GM12878 (cell line): ENCODE measurements at regions not wholly inside any gene's neighbourhood (a gene's known extent, or its start where the extent isn't known, plus 50 kb on each side); places are given as distances from the start of the nearest gene placed in this dataset.
A peak's percentile ranks its signal among the peaks of the same experiment; 100 is the strongest.

Experiments used
- ATAC-seq: fragments of 200-7000 bp; cut with Tn5 transposase; 3 replicates; pipeline ENCODE4 v1.9.1; 2020; ENCODE audit warnings: mild to moderate bottlenecking, moderate library complexity
- BruUV-seq: library from RNA; stranded (reverse); fragments of 400-500 nt; replicated peaks from 2 replicates; lab custom pipeline; 2021; lab: Mats Ljungman, UMichigan
- CTCF ChIA-PET: fragments of 300-600 bp; sonication (Branson Sonifier 250); formaldehyde crosslinking; extraction: SDS; loops from one replicate; lab custom pipeline; 2021; ENCODE audit warnings: inconsistent platforms; lab: Yijun Ruan, JAX
- POLR2A ChIA-PET: fragments of 350-600 bp; formaldehyde crosslinking; extraction: SDS; loops from one replicate; lab custom pipeline; 2021; ENCODE audit warnings: inconsistent platforms; lab: Charles Lee
- RAD21 ChIA-PET: fragments of 300-600 bp; sonication (Branson Sonifier 250); formaldehyde crosslinking; loops from one replicate; lab custom pipeline; 2023; ENCODE audit warnings: antibody characterized with exemption; ENCODE audit not compliant: unreplicated experiment; lab: Charles Lee
- SMC1A ChIA-PET: fragments of 300-600 bp; sonication (Branson Sonifier 250); formaldehyde crosslinking; loops from one replicate; lab custom pipeline; 2023; ENCODE audit not compliant: unreplicated experiment, uncharacterized antibody; lab: Charles Lee
- DNase-seq: peaks from one replicate; pipeline ENCODE4 v3.0.0-alpha.2; 2011; ENCODE audit warnings: low read depth, low spot score
- FAIRE-seq: peaks from 3 replicates; lab custom pipeline; 2011; peaks lifted over from hg19 to GRCh38; lab: Jason Lieb, UNC
- H2AFZ ChIP-seq: 2 replicates; pipeline ENCODE4 v1.6.0; 2011; ENCODE audit warnings: low read depth, low read length, control low read depth; ENCODE audit not compliant: control insufficient read depth
- H3K27ac ChIP-seq: 2 replicates; pipeline ENCODE4 v1.5.1; 2011; ENCODE audit warnings: control low read depth; ENCODE audit not compliant: control insufficient read depth, insufficient read depth
- H3K27me3 ChIP-seq, 2 experiments: replicated peaks in 1 of 2; 2 replicates each; pipeline versions ENCODE4 v1.6.0 to v1.6.1; 2011; ENCODE audit warnings: low read length in 1 of 2; ENCODE audit not compliant: control insufficient read depth in 2 of 2, insufficient read depth in 2 of 2
- H3K36me3 ChIP-seq, 2 experiments: 2 replicates each; pipeline ENCODE4 v1.5.1; 2011; ENCODE audit warnings: low read length in 1 of 2; ENCODE audit not compliant: control insufficient read depth in 2 of 2, insufficient read depth in 2 of 2
- H3K4me1 ChIP-seq: 2 replicates; pipeline ENCODE4 v1.6.1; 2011; ENCODE audit warnings: mild to moderate bottlenecking, low read length, moderate library complexity, mixed read lengths; ENCODE audit not compliant: control insufficient read depth, insufficient read depth
- H3K4me2 ChIP-seq: 2 replicates; pipeline ENCODE4 v1.6.0; 2011; ENCODE audit warnings: control low read depth; ENCODE audit not compliant: control insufficient read depth, insufficient read depth
- H3K4me3 ChIP-seq: fragments of 200-600 bp; sonication (generic); 2 replicates; pipeline ENCODE4 v1.5.1; 2016
- H3K79me2 ChIP-seq: 2 replicates; pipeline ENCODE4 v1.6.0; 2011; ENCODE audit warnings: low read length; ENCODE audit not compliant: control insufficient read depth, insufficient read depth
- H3K9ac ChIP-seq: 2 replicates; pipeline ENCODE4 v1.8.0; 2011; ENCODE audit warnings: low read length, control low read depth, mixed read lengths; ENCODE audit not compliant: control insufficient read depth, insufficient read depth
- H3K9me3 ChIP-seq: replicated peaks from 3 replicates; pipeline ENCODE4 v1.5.1; 2011; ENCODE audit warnings: mild to moderate bottlenecking, low read length; ENCODE audit not compliant: control insufficient read depth, insufficient read depth
- H4K20me1 ChIP-seq: 2 replicates; pipeline ENCODE4 v1.6.0; 2011; ENCODE audit not compliant: control insufficient read depth, insufficient read depth
- BCL11A ChIP-seq: IDR thresholded peaks from 2 replicates; pipeline ENCODE4 v1.6.1; 2011; ENCODE audit warnings: low read depth, low read length
- CHD2 ChIP-seq: IDR thresholded peaks from 2 replicates; pipeline ENCODE4 v1.6.1; 2011; ENCODE audit warnings: low read depth, low read length, improper control_type of control experiment, borderline replicate concordance
- CREM ChIP-seq: IDR thresholded peaks from 2 replicates; pipeline ENCODE4 v1.6.1; 2014; ENCODE audit warnings: antibody characterized with exemption, low read depth
- DPF2 ChIP-seq: fragments of 450-650 bp; IDR thresholded peaks from 2 replicates; pipeline ENCODE4 v1.6.1; 2017; ENCODE audit warnings: mild to moderate bottlenecking
- ESRRA ChIP-seq: IDR thresholded peaks from 2 replicates; pipeline ENCODE4 v1.6.1; 2012; ENCODE audit warnings: mild to moderate bottlenecking, low read length, improper control_type of control experiment
- GABPA ChIP-seq: IDR thresholded peaks from 2 replicates; pipeline ENCODE4 v1.6.1; 2014; ENCODE audit warnings: antibody characterized with exemption, low read depth, mild to moderate bottlenecking, inconsistent platforms
- HSF1 ChIP-seq: fragments of 150-350 bp; IDR thresholded peaks from 2 replicates; pipeline ENCODE4 v1.6.1; 2014; ENCODE audit warnings: mild to moderate bottlenecking, low read depth, low read length
- IRF4 ChIP-seq: IDR thresholded peaks from 2 replicates; pipeline ENCODE4 v1.6.1; 2011; ENCODE audit warnings: low read depth, low read length
- MEF2A ChIP-seq: IDR thresholded peaks from 2 replicates; pipeline ENCODE4 v1.6.1; 2011; ENCODE audit warnings: low read depth, mild to moderate bottlenecking, low read length, moderate library complexity; ENCODE audit not compliant: insufficient read depth
- MEF2B ChIP-seq: fragments of 450-650 bp; IDR thresholded peaks from 2 replicates; pipeline ENCODE4 v1.6.1; 2018; ENCODE audit warnings: mild to moderate bottlenecking, moderate library complexity; ENCODE audit not compliant: partially characterized antibody, poor library complexity, severe bottlenecking
- NFYA ChIP-seq: IDR thresholded peaks from 2 replicates; pipeline ENCODE4 v1.6.1; 2011; ENCODE audit warnings: low read depth, mild to moderate bottlenecking, low read length, improper control_type of control experiment, borderline replicate concordance
- POLR2AphosphoS2 ChIP-seq: IDR thresholded peaks from 2 replicates; pipeline ENCODE4 v1.6.1; 2011; ENCODE audit warnings: low read depth, mild to moderate bottlenecking, low read length, improper control_type of control experiment, moderate library complexity
- SMC3 ChIP-seq: IDR thresholded peaks from 2 replicates; pipeline ENCODE4 v1.6.1; 2011; ENCODE audit warnings: low read length, improper control_type of control experiment, borderline replicate concordance
- SREBF2 ChIP-seq: IDR thresholded peaks from 2 replicates; pipeline ENCODE4 v1.6.1; 2012; ENCODE audit warnings: mild to moderate bottlenecking, low read length
- SRF ChIP-seq, 2 experiments: IDR thresholded peaks; 2 replicates each; pipeline ENCODE4 v1.6.1; 2011; ENCODE audit warnings: low read depth in 2 of 2, low read length in 2 of 2, mild to moderate bottlenecking in 1 of 2, moderate library complexity in 1 of 2
- WGBS: methylation state at CpG from one replicate; pipeline ENCODE4 v1.1.6; 2016; ENCODE audit warnings: low lambda C conversion rate; ENCODE audit not compliant: insufficient replicate concordance, insufficient coverage; ENCODE audit errors: missing lambda C conversion rate; 5-methylcytosine and 5-hydroxymethylcytosine counted together
- in situ Hi-C: fragments of 300-500 bp; cut with MboI; formaldehyde crosslinking; loops from 9 replicates; pipeline ENCODE4 v1.14.3; 2018; ENCODE audit warnings: mixed read lengths
- intact Hi-C: fragments of 100-400 bp; cut with micrococcal nuclease; formaldehyde crosslinking; loops from one replicate; pipeline ENCODE4 v1.14.2; 2022; ENCODE audit not compliant: unreplicated experiment
- TF ChIP-seq, protein P1 (sequence below): IDR thresholded peaks from 2 replicates; pipeline ENCODE4 v1.6.1; 2011; ENCODE audit warnings: borderline replicate concordance, low read depth, mild to moderate bottlenecking, moderate library complexity, mixed read lengths, low read length; ENCODE audit not compliant: insufficient read depth; ENCODE audit errors: extremely low read length
- TF ChIP-seq, protein P2 (sequence below): fragments of 450-650 bp; conservative IDR thresholded peaks from 2 replicates; pipeline ENCODE4 v1.6.1; 2017; ENCODE audit warnings: mild to moderate bottlenecking, moderate library complexity

DNA sequence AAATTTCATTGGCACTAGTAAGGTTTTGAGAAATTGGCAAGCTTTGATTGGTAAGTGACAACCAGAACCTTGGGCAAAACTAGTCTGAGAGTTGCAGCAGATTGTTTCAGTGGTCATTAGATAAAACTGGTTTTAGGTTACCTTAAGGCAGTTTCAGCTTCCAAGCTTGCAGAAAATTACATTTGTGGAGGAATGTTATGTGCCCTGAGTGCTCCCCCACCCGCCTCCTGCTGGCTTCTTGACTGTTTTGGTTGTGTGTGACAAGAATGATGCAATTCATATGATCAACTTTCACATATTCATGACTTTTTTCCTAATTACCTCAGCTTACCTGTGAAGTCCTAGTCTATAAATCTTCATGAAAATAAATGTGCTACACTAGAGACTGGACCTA is 599.5 kb upstream of the ZNF804A start (continued):
- TF ChIP-seq, protein P1, sequence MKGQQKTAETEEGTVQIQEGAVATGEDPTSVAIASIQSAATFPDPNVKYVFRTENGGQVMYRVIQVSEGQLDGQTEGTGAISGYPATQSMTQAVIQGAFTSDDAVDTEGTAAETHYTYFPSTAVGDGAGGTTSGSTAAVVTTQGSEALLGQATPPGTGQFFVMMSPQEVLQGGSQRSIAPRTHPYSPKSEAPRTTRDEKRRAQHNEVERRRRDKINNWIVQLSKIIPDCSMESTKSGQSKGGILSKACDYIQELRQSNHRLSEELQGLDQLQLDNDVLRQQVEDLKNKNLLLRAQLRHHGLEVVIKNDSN, result no peak
- TF ChIP-seq GABPA (no peak), POLR2AphosphoS2 (no peak)

DNA sequence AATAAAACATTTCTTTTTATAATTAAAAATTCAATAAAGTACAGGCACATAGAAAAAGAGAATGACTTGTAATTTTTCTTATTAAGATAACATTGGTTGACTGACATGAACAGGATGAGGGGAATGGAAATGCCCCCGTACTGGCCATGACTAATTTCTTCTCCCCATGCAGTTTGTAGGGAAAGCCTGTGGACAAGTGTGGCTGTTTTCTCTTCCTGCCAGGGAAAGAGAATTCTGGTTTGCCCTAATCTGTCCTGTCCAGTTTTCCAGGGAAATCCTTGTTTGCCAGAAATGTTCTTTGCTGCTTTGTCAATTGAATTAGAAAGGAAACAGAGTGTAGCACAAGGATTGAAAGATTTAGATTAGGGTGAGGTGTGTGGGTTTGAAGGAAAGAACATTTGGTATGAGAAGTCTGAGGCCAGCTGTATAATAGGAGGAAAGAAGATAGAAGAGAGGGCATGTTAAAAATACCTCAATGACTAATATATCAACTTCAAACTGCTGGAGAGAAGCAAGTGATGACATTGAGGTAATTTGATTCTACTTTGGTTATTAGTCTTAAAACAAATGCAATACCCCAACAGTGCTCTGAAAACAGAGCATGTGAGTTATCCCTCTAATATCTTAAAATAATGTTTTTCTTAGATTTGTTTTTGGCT is 593.9 kb upstream of the ZNF804A start:
- in situ Hi-C loops (no loop called here), intact Hi-C loops (loop anchor here (10.0 kb wide), 1 partner anchor 710 kb away; no protein-coding TSS in a partner anchor)
- Histone ChIP-seq H3K9me3 (no peaks in the 10 kb centered on the region; the same call in 2 of the 3 replicates), H3K27ac (peak overlapping the region; percentile 68; the same call in 1 of the 2 replicates), H3K27me3 (no peaks in the 10 kb centered on the region), H4K20me1 (no peaks in the 10 kb centered on the region), H3K4me1 (peaks cover 20% of the 10 kb centered on the region), H3K4me2 (peak overlapping the region; percentile 60), H3K36me3 (no peaks in the 10 kb centered on the region), H3K4me3 (no peak overlapping the region), H3K9ac (no peak overlapping the region), H2AFZ (no peak overlapping the region), H3K79me2 (no peaks in the 10 kb centered on the region)
- 0% methylated on average over 1 of the region's 1 CpG for WGBS
- CTCF ChIA-PET, result no interaction called here
- peak; percentile 27 for DNase-seq
- no TSS peak for BruUV-seq
- peak; percentile 60 for ATAC-seq
- FAIRE-seq, result peak; percentile 52
- SMC1A ChIA-PET, result interaction anchor here (1.0 to 1.6 kb wide), 2 partner anchors 20 to 137 kb away, joined by 3 read pairs; no protein-coding TSS in a partner anchor
- RAD21 ChIA-PET, result no interaction called here
- POLR2A ChIA-PET, result no interaction called here
- peak; percentile 74 for TF ChIP-seq CREM
- no peak for TF ChIP-seq MEF2B
- TF ChIP-seq ESRRA, result no peak
- peak; percentile 94 for TF ChIP-seq MEF2A
- TF ChIP-seq SRF (IDR thresholded peaks at IDR 0.05; ENCODE audit: low read depth in 2 of 2, low read length in 2 of 2), result no peak
- TF ChIP-seq SMC3, result no peak
- no peak for TF ChIP-seq NFYA
- peak; percentile 49; the same call in 1 of the 2 replicates for TF ChIP-seq BCL11A
- no peak for TF ChIP-seq DPF2
- TF ChIP-seq, protein P2, sequence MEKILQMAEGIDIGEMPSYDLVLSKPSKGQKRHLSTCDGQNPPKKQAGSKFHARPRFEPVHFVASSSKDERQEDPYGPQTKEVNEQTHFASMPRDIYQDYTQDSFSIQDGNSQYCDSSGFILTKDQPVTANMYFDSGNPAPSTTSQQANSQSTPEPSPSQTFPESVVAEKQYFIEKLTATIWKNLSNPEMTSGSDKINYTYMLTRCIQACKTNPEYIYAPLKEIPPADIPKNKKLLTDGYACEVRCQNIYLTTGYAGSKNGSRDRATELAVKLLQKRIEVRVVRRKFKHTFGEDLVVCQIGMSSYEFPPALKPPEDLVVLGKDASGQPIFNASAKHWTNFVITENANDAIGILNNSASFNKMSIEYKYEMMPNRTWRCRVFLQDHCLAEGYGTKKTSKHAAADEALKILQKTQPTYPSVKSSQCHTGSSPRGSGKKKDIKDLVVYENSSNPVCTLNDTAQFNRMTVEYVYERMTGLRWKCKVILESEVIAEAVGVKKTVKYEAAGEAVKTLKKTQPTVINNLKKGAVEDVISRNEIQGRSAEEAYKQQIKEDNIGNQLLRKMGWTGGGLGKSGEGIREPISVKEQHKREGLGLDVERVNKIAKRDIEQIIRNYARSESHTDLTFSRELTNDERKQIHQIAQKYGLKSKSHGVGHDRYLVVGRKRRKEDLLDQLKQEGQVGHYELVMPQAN, result no peak
- TF ChIP-seq CHD2, result no peak
- TF ChIP-seq HSF1, result no peak
- TF ChIP-seq IRF4, result peak; percentile 37; the same call in 1 of the 2 replicates
- no peak for TF ChIP-seq SREBF2
